AG04449 (cell line): ENCODE measurements at regions not wholly inside any gene's neighbourhood (a gene's known extent, or its start where the extent isn't known, plus 50 kb on each side); places are given as distances from the start of the nearest gene placed in this dataset.
"Not testable (repeated sequence)": the region's sequence is repeated elsewhere in the genome, so short reads cannot be mapped to it uniquely, and the experiment has no call there.

ENCODE experiments used
- CTCF ChIA-PET: fragments of 350-600 bp; formaldehyde crosslinking; extraction: SDS; loops from one replicate; lab custom pipeline; 2021; ENCODE audit warnings: antibody characterized with exemption; lab: Yijun Ruan, JAX
- POLR2A ChIA-PET: fragments of 400-600, 350-600 bp; formaldehyde crosslinking; extraction: SDS; loops from one replicate; lab custom pipeline; 2020; ENCODE audit warnings: antibody characterized with exemption, inconsistent platforms; lab: Yijun Ruan, JAX
- DNase-seq: peaks from one replicate; pipeline ENCODE4 v3.0.0-alpha.2; 2010; ENCODE audit warnings: low read depth, low spot score
- H3K4me3 ChIP-seq: 2 replicates; pipeline ENCODE4 v1.5.1; 2011; ENCODE audit warnings: low read depth, mild to moderate bottlenecking, control low read depth, low read length
- CTCF ChIP-seq: IDR thresholded peaks from one replicate; pipeline ENCODE4 v1.5.1; 2011; ENCODE audit warnings: mild to moderate bottlenecking, moderate library complexity, low read length, control low read depth, inconsistent platforms; ENCODE audit not compliant: insufficient read depth; ENCODE audit errors: missing control alignments

GRCh38 chr2:236786751-236787150, 217.1 kb downstream of the ACKR3 start:
- ChIA-PET POLR2A (interaction anchor here (0.9 kb wide), 1 partner anchor 7 kb away, joined by 3 read pairs; no protein-coding TSS in a partner anchor), CTCF (interaction anchor here (0.9 kb wide), 1 partner anchor 241 kb away, joined by 3 read pairs; no protein-coding TSS in a partner anchor)
- DNase-seq: no peak
- TF ChIP-seq CTCF: no peak
- no peak overlapping the region for H3K4me3 ChIP-seq

- POLR2A ChIA-PET, CTCF ChIA-PET, H3K4me3 ChIP-seq, DNase-seq: not testable (repeated sequence)
Measured at GRCh38 chr2:236787376-236787775, 217.8 kb downstream of the ACKR3 start.

- H3K4me3 ChIP-seq: no peak overlapping the region
- CTCF ChIA-PET: no interaction called here
- no peak for TF ChIP-seq CTCF
- DNase-seq: no peak
- POLR2A ChIA-PET: no interaction called here
Measured at GRCh38 chr2:236787885-236788284, 218.3 kb downstream of the ACKR3 start.

- DNase-seq: no peak
- POLR2A ChIA-PET: no interaction called here
- no peak overlapping the region for H3K4me3 ChIP-seq
- no peak for TF ChIP-seq CTCF
- CTCF ChIA-PET: interaction anchor here (1.0 kb wide), 1 partner anchor 14 kb away, joined by 3 read pairs; no protein-coding TSS in a partner anchor
Measured at GRCh38 chr2:236790963-236791362, 221.3 kb downstream of the ACKR3 start.

DNA sequence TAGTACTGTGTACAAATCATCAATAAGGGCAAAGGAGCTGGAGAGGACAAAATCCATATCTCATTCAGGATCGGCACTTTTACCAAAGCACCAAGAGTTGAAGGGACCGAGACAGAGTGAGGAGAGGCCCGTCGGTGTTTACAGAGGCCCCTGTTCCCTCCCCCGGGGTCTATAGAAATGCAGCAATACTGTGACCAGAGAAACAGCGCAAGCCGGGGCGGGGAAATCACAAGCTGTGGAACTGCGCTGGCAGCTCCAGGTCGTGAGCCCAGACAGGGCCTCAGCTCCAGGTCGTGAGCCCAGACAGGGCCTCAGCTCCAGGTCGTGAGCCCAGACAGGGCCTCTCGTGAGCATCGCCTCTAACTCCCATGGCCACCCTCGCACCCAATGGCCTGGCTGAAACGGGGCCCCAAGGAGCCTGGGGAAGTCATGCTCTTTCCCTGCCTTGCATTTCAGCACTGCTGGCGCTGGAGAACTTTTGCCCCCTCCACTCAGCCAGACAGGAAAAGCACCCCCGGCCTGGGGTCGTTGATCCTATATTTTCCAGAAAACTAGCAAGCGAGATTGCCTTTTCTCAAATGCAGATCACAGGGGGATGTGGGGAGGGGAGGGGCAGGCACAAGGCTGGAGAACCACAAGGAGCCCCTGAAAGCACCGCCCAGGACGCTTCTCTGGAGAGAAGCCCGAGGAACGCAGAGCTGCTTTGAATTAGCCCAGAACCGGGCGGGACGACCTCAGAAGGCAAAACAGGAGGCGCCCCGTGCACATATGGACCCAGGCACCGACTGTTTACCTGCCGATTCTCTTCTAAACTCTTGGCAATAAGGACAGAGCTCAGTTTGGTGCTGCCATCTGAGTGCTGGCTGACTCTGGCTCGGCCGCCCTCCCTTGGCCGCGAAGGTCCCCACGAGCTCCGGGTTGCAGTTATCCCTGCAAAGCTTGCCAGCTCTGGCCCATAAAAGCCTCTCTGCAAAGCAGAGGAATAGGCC, 223.7 kb downstream of the ACKR3 start:
- CTCF ChIA-PET: interaction anchor here (0.9 kb wide), 1 partner anchor 8 kb away, joined by 3 read pairs; no protein-coding TSS in a partner anchor
- TF ChIP-seq CTCF: no peak
- DNase-seq: no peak

DNA sequence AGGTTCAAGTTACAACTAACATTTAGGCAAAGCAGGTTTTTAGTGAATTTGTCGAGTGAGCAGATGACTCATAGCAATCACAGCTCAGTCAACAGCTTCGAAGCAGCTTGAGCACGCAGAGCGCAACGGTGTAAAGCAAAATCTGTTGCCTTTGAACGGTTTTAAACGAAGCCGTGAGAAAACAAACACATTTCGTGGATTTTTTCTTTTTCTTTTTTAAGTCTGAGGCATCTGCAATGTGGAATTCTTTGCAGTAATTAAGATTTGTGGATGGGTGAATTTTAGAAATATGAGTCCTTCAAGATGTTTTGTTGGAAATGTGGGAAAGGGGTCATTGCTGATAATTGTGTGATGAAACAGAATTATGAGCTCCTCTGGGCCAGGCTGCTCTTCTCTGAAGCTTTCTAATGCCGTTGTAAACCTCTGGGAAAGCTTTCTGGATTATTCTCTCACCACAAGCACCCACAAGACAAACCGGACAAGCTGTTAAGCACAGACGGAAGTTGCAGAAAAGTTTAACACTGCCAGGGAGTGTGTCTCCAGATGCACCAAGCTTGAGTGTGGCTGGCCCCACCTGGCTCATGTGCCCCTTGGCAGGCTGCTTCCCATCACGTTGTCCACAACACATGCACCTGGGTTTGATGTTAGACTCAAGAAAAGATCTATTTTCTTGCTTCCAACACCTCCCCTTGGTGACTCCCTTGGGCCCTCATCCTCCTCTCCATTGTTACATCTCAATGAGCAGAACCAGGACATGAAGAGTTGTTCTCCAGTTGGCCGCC, 224.7 kb downstream of the ACKR3 start:
- ChIA-PET POLR2A (interaction anchor here (0.9 kb wide), 1 partner anchor 8 kb away, joined by 3 read pairs; no protein-coding TSS in a partner anchor), CTCF (interaction anchor here (0.9 kb wide), 1 partner anchor 10 kb away, joined by 3 read pairs; no protein-coding TSS in a partner anchor)
- no peak for TF ChIP-seq CTCF
- no peak overlapping the region for H3K4me3 ChIP-seq
- no peak for DNase-seq

More for the DNA sequence above, 223.7 kb downstream of the ACKR3 start:
- POLR2A ChIA-PET: interaction anchor here (0.7 to 0.9 kb wide), 2 partner anchors 7 to 23 kb away, joined by 3 read pairs; no protein-coding TSS in a partner anchor
- H3K4me3 ChIP-seq: no peak overlapping the region
